Stomach smooth muscle (tissue), 2 donors: ENCODE measurements at regions not wholly inside any gene's neighbourhood (a gene's known extent, or its start where the extent isn't known, plus 50 kb on each side); places are given as distances from the start of the nearest gene placed in this dataset.
"Not testable (repeated sequence)": the region's sequence is repeated elsewhere in the genome, so short reads cannot be mapped to it uniquely, and the experiment has no call there.

Source experiments
- H3K27ac ChIP-seq: one replicate; pipeline ENCODE4 v1.7.0; 2013; ENCODE audit warnings: mild to moderate bottlenecking, low read length, inconsistent platforms
- H3K27me3 ChIP-seq, 2 donors: one replicate each; pipeline ENCODE4 v1.7.0; 2013; ENCODE audit warnings: low read length in 2 of 2; ENCODE audit not compliant: insufficient read depth in 2 of 2, control insufficient read depth in 1 of 2
- H3K36me3 ChIP-seq, 2 donors: one replicate each; pipeline ENCODE4 v1.7.0; 2013; ENCODE audit warnings: low read length in 2 of 2; ENCODE audit not compliant: control insufficient read depth in 2 of 2, insufficient read depth in 2 of 2
- H3K4me1 ChIP-seq: one replicate; pipeline ENCODE4 v1.7.0; 2013; ENCODE audit warnings: low read length; ENCODE audit not compliant: control insufficient read depth, insufficient read depth
- H3K4me3 ChIP-seq, 2 donors: one replicate each; pipeline ENCODE4 v1.7.0; 2013; ENCODE audit warnings: low read length in 2 of 2
- H3K9ac ChIP-seq, 2 donors: one replicate each; pipeline ENCODE4 v1.7.0; 2013; ENCODE audit warnings: low read length in 2 of 2, mild to moderate bottlenecking in 1 of 2
- H3K9me3 ChIP-seq, 2 donors: one replicate each; pipeline ENCODE4 v1.7.0; 2013; ENCODE audit warnings: low read length in 2 of 2; ENCODE audit not compliant: control insufficient read depth in 2 of 2
- donor health status: healthy.
- donor health status: Pancreatic carcinoma.

- no peaks in the 10 kb centered on the region for H3K9me3 ChIP-seq
- no peaks in the 10 kb centered on the region for H3K27me3 ChIP-seq
- no peak overlapping the region for H3K9ac ChIP-seq
- no peak overlapping the region for H3K4me3 ChIP-seq
- H3K36me3 ChIP-seq, result no peaks in the 10 kb centered on the region
- no peak overlapping the region for H3K27ac ChIP-seq
- no peaks in the 10 kb centered on the region for H3K4me1 ChIP-seq
Observed at GRCh38 chr12:88367231-88367630, 213.0 kb downstream of the KITLG start.

GRCh38 chr12:88368077-88368476 lies 212.2 kb downstream of the KITLG start:
- not testable (repeated sequence) for H3K9ac ChIP-seq, H3K4me3 ChIP-seq, H3K9me3 ChIP-seq, H3K36me3 ChIP-seq, H3K27ac ChIP-seq, H3K4me1 ChIP-seq, H3K27me3 ChIP-seq

- H3K4me1 ChIP-seq, result no peaks in the 10 kb centered on the region
- no peak overlapping the region for H3K9ac ChIP-seq
- no peaks in the 10 kb centered on the region for H3K36me3 ChIP-seq
- H3K27me3 ChIP-seq, result no peaks in the 10 kb centered on the region
- H3K4me3 ChIP-seq, result no peak overlapping the region
- H3K9me3 ChIP-seq, result no peaks in the 10 kb centered on the region
- H3K27ac ChIP-seq, result no peak overlapping the region
Observed at GRCh38 chr12:88371416-88372183, 208.7 kb downstream of the KITLG start.

- Histone ChIP-seq H3K27me3 (no peaks in the 10 kb centered on the region), H3K27ac (no peak overlapping the region), H3K9me3 (no peaks in the 10 kb centered on the region), H3K4me1 (no peaks in the 10 kb centered on the region), H3K36me3 (no peaks in the 10 kb centered on the region), H3K9ac (no peak overlapping the region), H3K4me3 (no peak overlapping the region)
Observed at GRCh38 chr12:88375306-88376305, 204.7 kb downstream of the KITLG start.

GRCh38 chr12:88377973-88378372 lies 202.3 kb downstream of the KITLG start:
- no peaks in the 10 kb centered on the region for H3K27me3 ChIP-seq
- H3K27ac ChIP-seq, result no peak overlapping the region
- H3K4me3 ChIP-seq, result no peak overlapping the region
- H3K4me1 ChIP-seq, result no peaks in the 10 kb centered on the region
- H3K36me3 ChIP-seq, result no peaks in the 10 kb centered on the region
- no peaks in the 10 kb centered on the region for H3K9me3 ChIP-seq
- no peak overlapping the region for H3K9ac ChIP-seq

- no peaks in the 10 kb centered on the region for H3K9me3 ChIP-seq
- no peaks in the 10 kb centered on the region for H3K36me3 ChIP-seq
- no peaks in the 10 kb centered on the region for H3K27me3 ChIP-seq
- no peak overlapping the region for H3K4me3 ChIP-seq
- no peaks in the 10 kb centered on the region for H3K4me1 ChIP-seq
- H3K9ac ChIP-seq, result no peak overlapping the region
- H3K27ac ChIP-seq, result no peak overlapping the region
Observed at GRCh38 chr12:88381466-88381865, 198.8 kb downstream of the KITLG start.

GRCh38 chr12:88383405-88383804 lies 196.9 kb downstream of the KITLG start:
- no peak overlapping the region for H3K9ac ChIP-seq
- no peaks in the 10 kb centered on the region for H3K4me1 ChIP-seq
- no peaks in the 10 kb centered on the region for H3K9me3 ChIP-seq
- no peak overlapping the region for H3K27ac ChIP-seq
- no peak overlapping the region for H3K4me3 ChIP-seq
- no peaks in the 10 kb centered on the region for H3K27me3 ChIP-seq
- H3K36me3 ChIP-seq, result no peaks in the 10 kb centered on the region

- Histone ChIP-seq H3K9ac (no peak overlapping the region), H3K27ac (no peak overlapping the region), H3K4me1 (no peaks in the 10 kb centered on the region), H3K27me3 (no peaks in the 10 kb centered on the region), H3K9me3 (no peaks in the 10 kb centered on the region), H3K4me3 (no peak overlapping the region), H3K36me3 (no peaks in the 10 kb centered on the region)
Observed at GRCh38 chr12:88388566-88389540, 191.4 kb downstream of the KITLG start.

- no peaks in the 10 kb centered on the region for H3K4me1 ChIP-seq
- no peak overlapping the region for H3K4me3 ChIP-seq
- no peaks in the 10 kb centered on the region for H3K36me3 ChIP-seq
- no peaks in the 10 kb centered on the region for H3K9me3 ChIP-seq
- H3K9ac ChIP-seq, result no peak overlapping the region
- no peaks in the 10 kb centered on the region for H3K27me3 ChIP-seq
- no peak overlapping the region for H3K27ac ChIP-seq
Observed at GRCh38 chr12:88390811-88391210, 189.5 kb downstream of the KITLG start.

GRCh38 chr12:88391556-88391955 lies 188.7 kb downstream of the KITLG start:
- Histone ChIP-seq H3K9me3 (no peaks in the 10 kb centered on the region), H3K4me3 (no peak overlapping the region), H3K9ac (no peak overlapping the region), H3K27me3 (no peaks in the 10 kb centered on the region), H3K4me1 (no peaks in the 10 kb centered on the region), H3K27ac (no peak overlapping the region), H3K36me3 (no peaks in the 10 kb centered on the region)
